GM18505 (cell line): ENCODE measurements at regions not wholly inside any gene's neighbourhood (a gene's known extent, or its start where the extent isn't known, plus 50 kb on each side); places are given as distances from the start of the nearest gene placed in this dataset.

Source experiments
- ATAC-seq: cut with Tn5 transposase; IDR thresholded peaks from one replicate; pipeline ENCODE4 v1.9.1; 2021; ENCODE audit not compliant: unreplicated experiment
- POLR2A ChIP-seq: IDR thresholded peaks from 4 replicates; pipeline ENCODE4 v1.6.1; 2011; ENCODE audit warnings: borderline replicate concordance; ENCODE audit not compliant: insufficient read depth, insufficient read length; ENCODE audit errors: extremely low read depth

DNA sequence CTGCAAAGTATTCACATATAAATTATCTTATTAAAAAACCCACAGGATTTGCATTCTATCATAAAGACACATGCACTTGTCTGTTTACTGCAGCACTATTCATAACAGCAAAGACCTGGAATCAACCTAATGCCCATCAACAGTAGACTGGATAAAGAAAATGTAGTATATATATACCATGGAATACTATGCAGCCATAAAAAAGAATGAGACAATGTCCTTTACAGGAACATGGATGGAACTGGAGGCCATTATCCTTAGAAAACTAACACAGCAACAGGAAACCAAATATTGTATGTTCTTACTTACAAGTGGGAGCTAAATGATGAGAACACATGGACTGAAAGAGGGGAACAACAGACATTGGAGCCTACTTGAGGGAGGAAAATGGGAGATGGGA, 97.0 kb downstream of the FAM217A start:
- no peak for ATAC-seq
- TF ChIP-seq POLR2A, result no peak

DNA sequence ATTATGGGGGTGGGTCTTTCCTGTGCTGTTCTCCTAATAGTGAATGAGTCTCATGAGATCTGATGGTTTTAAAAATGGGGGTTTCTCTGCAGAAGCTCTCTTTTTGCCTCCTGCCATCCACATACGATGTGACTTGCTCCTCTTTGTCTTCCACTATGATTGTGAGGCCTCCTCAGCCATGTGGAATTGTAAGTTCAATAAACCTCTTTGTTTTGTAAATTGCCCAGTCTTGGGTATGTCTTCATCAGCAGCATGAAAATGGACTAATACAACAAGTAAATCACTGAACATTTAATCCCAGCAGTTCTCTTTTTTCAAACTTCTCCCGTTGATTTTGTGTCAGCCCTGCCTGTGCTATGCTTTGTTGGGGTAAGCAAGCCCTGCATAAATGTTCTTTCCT, 95.2 kb downstream of the FAM217A start:
- ATAC-seq, result no peak
- TF ChIP-seq POLR2A, result no peak

DNA sequence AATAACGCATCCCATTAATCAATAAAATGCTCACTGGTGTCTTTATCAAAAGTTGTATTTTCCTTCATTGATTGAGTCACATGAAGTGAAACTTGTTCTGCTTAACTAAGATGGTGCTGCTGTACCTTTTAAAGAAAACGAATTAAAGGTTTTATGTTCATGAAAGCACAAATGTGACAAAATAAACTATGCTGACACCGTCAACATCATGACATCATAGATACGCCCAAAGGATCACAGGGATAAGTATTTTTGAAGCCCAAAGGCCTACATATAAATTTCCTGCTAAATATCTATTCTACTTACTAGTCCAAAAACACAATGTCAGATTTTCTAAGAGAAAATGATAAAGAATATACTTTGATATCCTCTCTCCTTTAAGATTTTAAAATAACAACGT, 94.4 kb downstream of the FAM217A start:
- no peak for ATAC-seq
- no peak for TF ChIP-seq POLR2A

DNA sequence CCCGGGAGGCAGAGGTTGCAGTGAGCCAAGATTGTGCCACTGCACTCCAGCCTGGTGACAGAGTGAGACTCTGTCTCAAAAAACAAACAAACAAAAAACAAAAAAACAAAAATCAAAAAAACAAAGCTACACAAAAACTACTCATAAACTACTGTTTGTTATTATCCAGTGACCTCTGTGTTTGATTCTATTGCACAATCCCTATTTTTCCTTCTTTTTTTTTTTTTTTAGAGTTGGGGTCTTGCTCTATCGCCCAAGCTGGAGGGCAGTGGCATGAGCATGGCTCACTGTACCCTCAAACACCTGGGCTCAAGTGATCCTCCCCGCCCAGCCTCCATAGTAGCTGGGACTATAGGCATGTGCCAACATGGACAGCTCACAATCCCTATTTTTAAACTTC, 92.7 kb downstream of the FAM217A start:
- ATAC-seq, result no peak

DNA sequence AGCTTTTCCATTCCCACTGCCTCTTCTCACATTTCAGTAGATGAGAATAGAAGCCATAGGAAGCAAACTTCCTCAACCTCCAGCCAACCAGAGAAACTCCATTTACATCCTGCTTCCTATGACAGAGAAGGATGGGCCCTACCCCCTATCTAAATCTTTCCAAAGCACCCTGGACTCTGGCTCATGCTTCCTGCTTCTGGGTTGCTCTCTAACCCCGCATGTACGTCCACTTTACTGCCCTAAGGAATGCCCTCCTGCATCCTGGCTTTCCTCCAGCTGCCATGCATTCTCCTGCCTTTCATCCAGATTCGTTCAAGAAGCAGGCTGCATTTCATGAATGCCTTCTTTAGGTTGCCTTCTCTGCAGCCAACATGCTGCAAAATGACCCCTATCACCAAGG, 91.9 kb downstream of the FAM217A start:
- ATAC-seq, result no peak
- no peak for TF ChIP-seq POLR2A

More for the DNA sequence above, 92.7 kb downstream of the FAM217A start:
- TF ChIP-seq POLR2A, result no peak

DNA sequence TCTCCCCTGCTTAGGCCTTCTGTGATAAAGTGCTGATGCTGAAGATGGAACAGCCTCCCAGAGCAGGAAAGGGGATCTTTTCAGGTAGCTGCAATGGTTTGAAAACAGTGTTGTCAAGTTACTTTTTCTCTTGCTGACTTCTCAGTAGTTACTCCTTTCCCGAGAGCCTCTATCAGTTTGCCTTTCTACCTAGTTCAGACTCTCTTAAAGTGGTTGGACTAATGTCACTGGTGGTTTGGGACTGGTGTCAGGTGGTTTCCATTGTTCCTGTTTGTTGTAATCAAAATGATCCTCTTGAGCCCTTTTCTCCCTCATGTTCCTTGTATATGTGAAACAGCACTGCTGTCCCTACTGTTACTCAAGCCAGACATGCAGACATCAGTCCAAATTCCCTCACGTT, 91.4 kb downstream of the FAM217A start:
- no peak for TF ChIP-seq POLR2A
- ATAC-seq, result no peak

DNA sequence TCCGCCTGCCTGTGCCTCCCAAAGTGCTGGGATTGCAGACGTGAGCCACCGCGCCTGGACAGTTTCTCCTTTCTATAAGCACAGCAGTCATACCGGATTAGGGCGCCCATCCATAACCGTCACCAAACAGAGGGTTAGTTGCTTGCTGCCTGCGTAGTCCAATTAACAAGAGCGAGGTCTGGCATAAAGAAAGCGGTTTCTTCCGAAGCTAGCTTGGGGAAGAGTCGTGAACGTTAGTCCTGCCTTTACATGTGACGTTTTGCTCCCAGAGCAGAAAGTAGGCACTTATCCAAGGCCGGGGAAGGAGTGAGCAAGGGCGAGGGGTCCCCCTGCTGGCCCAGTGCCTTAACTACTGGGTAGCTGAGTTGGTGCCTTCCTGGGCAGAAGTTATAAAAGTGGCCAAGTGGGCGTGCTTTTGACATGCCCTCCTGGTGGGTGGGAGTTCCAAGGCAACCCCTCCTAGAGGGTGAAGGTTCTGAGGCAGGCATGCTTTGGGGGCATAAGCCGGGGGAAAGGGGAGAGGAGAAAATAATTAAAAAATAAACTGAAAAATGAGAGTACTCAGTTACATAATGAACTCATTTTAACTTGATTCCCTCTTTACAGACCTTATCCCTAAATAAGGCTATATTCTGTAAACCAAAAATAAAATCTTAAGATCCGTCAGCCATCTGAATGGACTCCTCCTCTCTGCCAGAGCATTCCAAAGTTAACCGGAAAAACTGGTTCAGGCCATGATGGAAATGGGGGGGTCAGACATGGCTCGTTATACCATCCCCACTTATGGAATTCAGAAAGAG, 88.0 kb downstream of the FAM217A start:
- ATAC-seq, result no peak
- no peak for TF ChIP-seq POLR2A

DNA sequence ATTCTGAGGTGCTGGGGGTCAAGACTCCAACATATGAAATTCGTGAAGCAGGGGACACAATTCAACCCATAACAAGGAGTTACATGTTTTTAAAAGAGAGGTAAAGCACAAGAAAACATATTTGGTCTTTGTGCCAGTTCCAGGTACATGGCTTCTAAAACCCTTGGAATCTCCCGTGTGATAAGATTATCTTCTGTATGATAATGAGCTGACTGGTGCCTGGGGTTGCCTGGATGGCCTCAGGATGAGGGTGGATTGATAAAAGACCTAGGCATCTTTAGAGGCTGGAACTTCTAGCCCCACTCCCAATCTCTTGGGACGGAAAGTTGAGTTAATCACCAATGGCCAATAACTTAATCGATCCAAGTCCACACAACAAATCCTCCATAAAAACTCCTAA, 87.0 kb downstream of the FAM217A start:
- TF ChIP-seq POLR2A, result no peak

DNA sequence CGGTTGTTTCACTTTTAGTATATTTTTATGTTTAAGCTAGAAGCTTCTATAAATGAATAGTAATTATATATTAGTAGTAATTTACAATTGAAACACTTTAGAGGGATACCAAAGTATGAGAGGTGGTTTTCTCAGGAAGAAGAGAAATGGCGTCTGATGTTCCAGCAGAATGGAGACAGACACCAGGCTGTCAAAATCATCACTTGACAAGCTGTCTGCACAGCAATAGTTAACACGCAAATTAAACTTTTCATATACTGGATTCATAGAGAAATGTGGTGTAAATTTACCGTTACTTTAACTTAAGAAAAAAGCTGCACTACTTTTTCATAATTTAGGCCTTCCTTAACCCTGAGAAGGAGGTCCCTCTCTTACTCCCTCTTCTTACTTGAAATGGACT, 82.6 kb downstream of the FAM217A start:
- ATAC-seq, result no peak
- no peak for TF ChIP-seq POLR2A

More for the DNA sequence above, 87.0 kb downstream of the FAM217A start:
- no peak for ATAC-seq

DNA sequence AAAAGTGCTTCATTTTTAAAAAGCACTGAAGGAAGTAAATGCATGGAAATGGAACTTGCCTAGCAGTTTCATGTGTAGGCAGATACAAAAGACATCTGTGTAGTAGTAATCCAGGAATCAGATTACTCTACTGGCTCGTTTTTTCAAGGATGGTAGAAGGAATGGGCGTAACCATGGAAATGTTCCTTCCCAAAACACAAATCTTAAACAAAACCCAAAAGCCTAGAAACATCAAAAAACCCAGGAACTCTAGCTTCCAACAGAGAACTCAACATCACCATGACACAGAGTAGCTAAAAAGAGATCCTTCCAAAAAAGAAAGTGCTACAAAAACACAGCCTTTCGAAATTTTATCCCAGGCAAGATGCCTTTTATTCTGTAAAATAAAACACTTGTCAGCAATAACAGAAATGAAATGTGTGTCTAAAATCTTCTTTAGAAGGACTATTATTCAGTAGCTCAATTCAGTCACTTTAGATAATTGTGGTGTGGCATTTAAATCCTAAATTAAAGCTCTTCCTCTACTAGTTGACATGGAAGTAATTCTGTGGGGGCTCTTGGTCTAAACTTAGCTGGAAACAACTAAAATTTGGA, 81.7 kb downstream of the FAM217A start:
- no peak for ATAC-seq
- no peak for TF ChIP-seq POLR2A

DNA sequence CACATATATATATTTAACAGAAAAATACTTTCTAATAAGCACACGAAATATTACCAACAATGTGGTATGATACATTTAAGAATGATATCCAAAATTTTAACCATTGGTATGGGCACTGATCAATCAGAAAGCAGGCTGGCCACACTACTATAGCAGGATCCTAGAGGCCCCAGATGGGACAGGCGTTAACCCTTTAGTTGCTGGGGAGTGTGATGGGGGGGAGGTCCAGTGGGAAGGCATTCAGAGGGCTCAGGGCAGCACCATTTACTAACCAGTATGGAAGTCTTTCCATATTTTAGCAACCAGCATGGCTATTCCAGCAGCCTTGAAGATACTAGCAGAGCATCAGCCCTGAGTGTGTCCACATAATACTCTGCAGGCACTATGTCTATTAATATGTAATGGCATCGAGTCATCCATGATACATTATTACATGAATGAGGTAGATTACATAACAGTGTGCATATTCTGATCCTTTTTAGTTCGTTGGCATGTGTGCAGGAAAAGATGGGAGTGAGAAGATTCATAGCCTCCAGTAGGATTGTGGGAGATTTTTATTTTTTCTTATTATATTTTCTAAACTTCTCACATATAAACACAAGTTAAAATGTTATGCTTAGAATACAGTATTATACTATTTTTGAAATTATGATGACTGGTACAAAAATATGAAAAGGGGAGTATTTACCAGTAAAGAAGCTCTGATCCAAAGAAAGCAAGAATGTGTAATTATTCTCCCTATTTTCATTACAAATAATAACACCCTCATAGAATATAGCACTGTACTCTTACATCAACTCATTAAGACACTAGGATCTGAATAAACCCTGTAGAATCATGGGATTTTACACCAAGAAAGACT, 78.9 kb downstream of the FAM217A start:
- ATAC-seq, result no peak
- no peak for TF ChIP-seq POLR2A

DNA sequence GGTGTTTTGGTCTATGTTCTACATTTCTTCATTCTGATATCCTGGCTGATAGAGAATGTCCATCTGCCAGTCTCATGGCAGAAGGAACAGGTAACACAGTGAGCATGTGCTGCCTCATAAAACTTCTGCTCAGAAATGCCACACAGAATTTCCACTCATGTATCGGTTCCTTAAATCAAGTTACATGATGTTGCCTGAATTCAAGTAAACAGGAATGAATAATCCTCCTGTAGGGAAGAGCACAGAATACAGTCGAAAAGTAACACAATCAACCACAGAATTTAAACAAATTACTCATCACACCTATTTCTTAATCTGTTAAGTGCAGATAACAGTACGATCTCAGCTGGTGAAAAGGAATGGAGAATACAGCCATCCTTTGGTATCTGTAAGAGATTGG, 74.7 kb downstream of the FAM217A start:
- no peak for TF ChIP-seq POLR2A
- no peak for ATAC-seq

DNA sequence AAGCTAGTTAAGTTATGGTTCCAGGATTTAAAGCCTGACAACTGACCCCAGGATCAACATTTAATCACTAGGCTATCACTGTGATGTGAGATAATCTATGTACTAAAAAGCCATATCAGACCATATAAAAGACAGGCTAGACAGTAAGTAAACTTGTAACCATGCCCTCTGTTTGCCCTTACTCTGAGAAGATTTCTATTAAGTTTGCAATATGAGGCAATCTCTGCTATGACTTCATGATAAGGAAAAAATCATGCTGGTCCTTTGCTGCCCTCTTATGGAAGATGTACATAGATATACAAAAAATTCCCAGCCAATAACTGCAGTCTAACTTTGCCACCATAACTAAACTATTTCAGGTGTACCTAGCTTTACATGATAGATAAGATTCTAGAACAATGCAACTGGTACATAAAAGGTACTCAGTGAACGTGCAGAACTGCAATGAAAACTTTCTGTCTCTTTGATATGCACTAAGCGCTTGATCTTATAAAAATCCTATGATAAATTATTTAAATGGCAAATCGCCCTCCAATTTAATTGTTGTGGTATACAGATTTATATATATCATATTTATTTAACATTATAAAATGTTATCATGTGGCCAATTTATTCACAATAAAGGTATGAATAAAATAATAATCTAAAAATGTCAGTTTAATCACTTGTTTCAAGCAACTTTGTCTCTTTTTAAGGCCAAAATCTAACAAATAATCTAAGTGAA, 70.5 kb downstream of the FAM217A start:
- TF ChIP-seq POLR2A, result no peak

More for the DNA sequence above, 70.5 kb downstream of the FAM217A start:
- ATAC-seq, result no peak
